ENCODE measurements at regions not wholly inside any gene's neighbourhood (a gene's known extent, or its start where the extent isn't known, plus 50 kb on each side); places are given as distances from the start of the nearest gene placed in this dataset.
A peak's percentile ranks its signal among the peaks of the same experiment; 100 is the strongest.

GRCh38 chr1:234997896-234998741 is 130.5 kb downstream of the TOMM20 start:
- Histone ChIP-seq H3K36me3 (no peaks in the 10 kb centered on the region), H3K4me1 (peaks cover 5 to 7% of the 10 kb centered on the region in 2 donors), H3K4me3 (peak overlapping the region in 2 of 3 donors; percentile 8 to 23), H3K9me3 (no peaks in the 10 kb centered on the region), H3K27ac (peak overlapping the region; percentile 93 to 94), H3K27me3 (no peaks in the 10 kb centered on the region)
- TF ChIP-seq POLR2AphosphoS5 (IDR thresholded peaks at IDR 0.05), result peak in 1 of 3 donors; percentile 40
- TF ChIP-seq, protein P1, sequence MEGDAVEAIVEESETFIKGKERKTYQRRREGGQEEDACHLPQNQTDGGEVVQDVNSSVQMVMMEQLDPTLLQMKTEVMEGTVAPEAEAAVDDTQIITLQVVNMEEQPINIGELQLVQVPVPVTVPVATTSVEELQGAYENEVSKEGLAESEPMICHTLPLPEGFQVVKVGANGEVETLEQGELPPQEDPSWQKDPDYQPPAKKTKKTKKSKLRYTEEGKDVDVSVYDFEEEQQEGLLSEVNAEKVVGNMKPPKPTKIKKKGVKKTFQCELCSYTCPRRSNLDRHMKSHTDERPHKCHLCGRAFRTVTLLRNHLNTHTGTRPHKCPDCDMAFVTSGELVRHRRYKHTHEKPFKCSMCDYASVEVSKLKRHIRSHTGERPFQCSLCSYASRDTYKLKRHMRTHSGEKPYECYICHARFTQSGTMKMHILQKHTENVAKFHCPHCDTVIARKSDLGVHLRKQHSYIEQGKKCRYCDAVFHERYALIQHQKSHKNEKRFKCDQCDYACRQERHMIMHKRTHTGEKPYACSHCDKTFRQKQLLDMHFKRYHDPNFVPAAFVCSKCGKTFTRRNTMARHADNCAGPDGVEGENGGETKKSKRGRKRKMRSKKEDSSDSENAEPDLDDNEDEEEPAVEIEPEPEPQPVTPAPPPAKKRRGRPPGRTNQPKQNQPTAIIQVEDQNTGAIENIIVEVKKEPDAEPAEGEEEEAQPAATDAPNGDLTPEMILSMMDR (IDR thresholded peaks at IDR 0.05), result no peak
- intact Hi-C loops (cut with DNase I; ENCODE audit: low total_unique reads), result loop anchor here (5.0 kb wide), 1 partner anchor 86 kb away; no protein-coding TSS in a partner anchor
- DNase-seq (ENCODE audit: low spot score in 2 of 2), result peak; percentile 62 to 77

GRCh38 chr1:234997201-234997895 is 131.3 kb downstream of the TOMM20 start:
- TF ChIP-seq, protein P1 (IDR thresholded peaks at IDR 0.05), result peak in 1 of 3 donors; percentile 18
- TF ChIP-seq POLR2AphosphoS5 (IDR thresholded peaks at IDR 0.05) (peak; percentile 96 to 99 (median 99)), POLR2A (IDR thresholded peaks at IDR 0.05) (peak; percentile 23)
- H3K36me3 ChIP-seq, result no peaks in the 10 kb centered on the region
- intact Hi-C loops (cut with DNase I; ENCODE audit: low total_unique reads), result loop anchor here (5.0 kb wide), 1 partner anchor 85 kb away; no protein-coding TSS in a partner anchor

GRCh38 chr1:234996245-234996757 is 132.3 kb downstream of the TOMM20 start:
- DNase-seq (ENCODE audit: low spot score in 2 of 2), result no peak
- H3K4me1 ChIP-seq, result peaks cover 5 to 7% of the 10 kb centered on the region in 2 donors
- H3K27ac ChIP-seq, result peak overlapping the region; percentile 93 to 94
- no peaks in the 10 kb centered on the region for H3K9me3 ChIP-seq
- H3K4me3 ChIP-seq, result no peak overlapping the region
- intact Hi-C loops (cut with DNase I; ENCODE audit: low total_unique reads), result loop anchor here (5.0 kb wide), 1 partner anchor 84 kb away; no protein-coding TSS in a partner anchor
- TF ChIP-seq POLR2A (IDR thresholded peaks at IDR 0.05) (no peak), POLR2AphosphoS5 (IDR thresholded peaks at IDR 0.05) (no peak)
- TF ChIP-seq, protein P1 (IDR thresholded peaks at IDR 0.05), result no peak
- H3K36me3 ChIP-seq, result no peaks in the 10 kb centered on the region
- H3K27me3 ChIP-seq, result no peaks in the 10 kb centered on the region

More at GRCh38 chr1:234997201-234997895, 131.3 kb downstream of the TOMM20 start:
- H3K9me3 ChIP-seq, result no peaks in the 10 kb centered on the region
- DNase-seq (ENCODE audit: low spot score in 2 of 2), result peak; percentile 100
- H3K4me3 ChIP-seq, result peak overlapping the region in 2 of 3 donors; percentile 8 to 23
- H3K4me1 ChIP-seq, result peaks cover 5 to 7% of the 10 kb centered on the region in 2 donors
- no peaks in the 10 kb centered on the region for H3K27me3 ChIP-seq
- H3K27ac ChIP-seq, result peak overlapping the region; percentile 93 to 94

- intact Hi-C loops (cut with DNase I; ENCODE audit: low total_unique reads), result loop anchor here (5.0 kb wide), 1 partner anchor 82 kb away; no protein-coding TSS in a partner anchor
Measured at GRCh38 chr1:234994436-234995295, 134.0 kb downstream of the TOMM20 start.

More at GRCh38 chr1:234994436-234995295, 134.0 kb downstream of the TOMM20 start:
- no peaks in the 10 kb centered on the region for H3K27me3 ChIP-seq
- H3K36me3 ChIP-seq, result no peaks in the 10 kb centered on the region
- TF ChIP-seq, protein P1 (IDR thresholded peaks at IDR 0.05), result no peak
- TF ChIP-seq POLR2A (IDR thresholded peaks at IDR 0.05), result no peak
- TF ChIP-seq POLR2AphosphoS5 (IDR thresholded peaks at IDR 0.05), result no peak
- no peak for DNase-seq (ENCODE audit: low spot score in 2 of 2)
- peaks cover 7% of the 10 kb centered on the region in 2 donors for H3K4me1 ChIP-seq
- no peak overlapping the region for H3K4me3 ChIP-seq
- peak overlapping the region in 1 of 2 donors; percentile 14 for H3K27ac ChIP-seq
- no peaks in the 10 kb centered on the region for H3K9me3 ChIP-seq

Measured in breast epithelium (tissue), 4 donors.